Sigmoid colon (tissue), 4 donors: ENCODE measurements at regions not wholly inside any gene's neighbourhood (a gene's known extent, or its start where the extent isn't known, plus 50 kb on each side); places are given as distances from the start of the nearest gene placed in this dataset.

Experiments used
- CTCF ChIP-seq, 4 experiments: fragments of 450-650 bp in 3 of 4; fragments of 200-600 bp in 1 of 4; IDR thresholded peaks; one replicate each; pipeline ENCODE4 v1.5.1; 2016 to 2019; ENCODE audit warnings: antibody characterized with exemption in 4 of 4, mild to moderate bottlenecking in 3 of 4, moderate library complexity in 2 of 4
- EP300 ChIP-seq, 4 donors: sonication (generic); formaldehyde crosslinking; IDR thresholded peaks; one replicate each; pipeline ENCODE4 v1.6.1; 2017; ENCODE audit warnings: antibody characterized with exemption in 4 of 4

- TF ChIP-seq CTCF (IDR thresholded peaks at IDR 0.05) (no peak), EP300 (IDR thresholded peaks at IDR 0.05) (no peak)
Measured at GRCh38 chr5:30981576-30981975, 211.9 kb upstream of the CDH6 start.
